ENCODE measurements at regions not wholly inside any gene's neighbourhood (a gene's known extent, or its start where the extent isn't known, plus 50 kb on each side); places are given as distances from the start of the nearest gene placed in this dataset.

GRCh38 chr3:150215616-150216015, 192.5 kb upstream of the TSC22D2 start:
- DNase-seq = no peak

- no peak for DNase-seq
Measured at GRCh38 chr3:150213577-150213976, 194.5 kb upstream of the TSC22D2 start.

GRCh38 chr3:150210461-150211110, 197.5 kb upstream of the TSC22D2 start:
- no peak for DNase-seq

- DNase-seq = no peak
Measured at GRCh38 chr3:150203273-150203672, 204.8 kb upstream of the TSC22D2 start.

- no peak for DNase-seq
Measured at GRCh38 chr3:150202711-150203110, 205.4 kb upstream of the TSC22D2 start.

GRCh38 chr3:150194957-150195356, 213.1 kb upstream of the TSC22D2 start:
- no peak for DNase-seq

GRCh38 chr3:150194513-150194912, 213.6 kb upstream of the TSC22D2 start:
- DNase-seq = no peak

GRCh38 chr3:150184426-150185071, 213.9 kb upstream of the PFN2 start:
- DNase-seq = no peak

GRCh38 chr3:150183678-150184425, 213.2 kb upstream of the PFN2 start:
- DNase-seq = peak; percentile 30

GRCh38 chr3:150180334-150180733, 209.6 kb upstream of the PFN2 start:
- no peak for DNase-seq

GRCh38 chr3:150179330-150179729, 208.6 kb upstream of the PFN2 start:
- no peak for DNase-seq

GRCh38 chr3:150177673-150178381, 207.1 kb upstream of the PFN2 start:
- DNase-seq = no peak

GRCh38 chr3:150174179-150174578, 203.5 kb upstream of the PFN2 start:
- DNase-seq = no peak

GRCh38 chr3:150172356-150172755, 201.7 kb upstream of the PFN2 start:
- DNase-seq = no peak

GRCh38 chr3:150170852-150171520, 200.3 kb upstream of the PFN2 start:
- no peak for DNase-seq

GRCh38 chr3:150169330-150169940, 198.7 kb upstream of the PFN2 start:
- no peak for DNase-seq

- no peak for DNase-seq
Measured at GRCh38 chr3:150168698-150169097, 198.0 kb upstream of the PFN2 start.

- DNase-seq = no peak
Measured at GRCh38 chr3:150165396-150166094, 194.8 kb upstream of the PFN2 start.

- DNase-seq = no peak
Measured at GRCh38 chr3:150161011-150161410, 190.3 kb upstream of the PFN2 start.

- DNase-seq = no peak
Measured at GRCh38 chr3:150158943-150159625, 188.4 kb upstream of the PFN2 start.

- DNase-seq = no peak
Measured at GRCh38 chr3:150152567-150152966, 181.9 kb upstream of the PFN2 start.
